Gastroesophageal sphincter (tissue), 4 donors: ENCODE measurements at regions not wholly inside any gene's neighbourhood (a gene's known extent, or its start where the extent isn't known, plus 50 kb on each side); places are given as distances from the start of the nearest gene placed in this dataset.

ENCODE experiments used
- ATAC-seq: fragments of 150-250 bp; one replicate; pipeline ENCODE4 v1.9.1; 2016; ENCODE audit warnings: mild to moderate bottlenecking, moderate library complexity
- H3K27ac ChIP-seq, 4 donors: fragments of 200-600 bp; sonication (generic) in 3 of 4; 1 replicate in 3 of 4; 2 replicates in 1 of 4; pipeline ENCODE4 v1.5.1; 2016 to 2019
- H3K27me3 ChIP-seq: fragments of 200-600 bp; sonication (generic); one replicate; pipeline ENCODE4 v1.5.1; 2019
- H3K36me3 ChIP-seq, 2 donors: fragments of 200-600 bp; sonication (generic); one replicate each; pipeline ENCODE4 v1.5.1; 2019; ENCODE audit warnings: control low read depth in 1 of 2
- H3K4me1 ChIP-seq, 3 donors: fragments of 200-600 bp; sonication (generic); 1 replicate in 2 of 3; 2 replicates in 1 of 3; pipeline ENCODE4 v1.5.1; 2016 to 2019; ENCODE audit warnings: control low read depth in 2 of 3
- H3K4me3 ChIP-seq, 2 donors: fragments of 200-600 bp; sonication (generic); one replicate each; pipeline ENCODE4 v1.5.1; 2019; ENCODE audit warnings: mild to moderate bottlenecking in 1 of 2, moderate library complexity in 1 of 2
- H3K9me3 ChIP-seq, 3 donors: fragments of 200-600 bp; sonication (generic); one replicate each; pipeline ENCODE4 v1.5.1; 2017 to 2019; ENCODE audit warnings: control low read depth in 2 of 3
- EP300 ChIP-seq: sonication (generic); formaldehyde crosslinking; IDR thresholded peaks from one replicate; pipeline ENCODE4 v1.6.1; 2017; ENCODE audit warnings: antibody characterized with exemption, mild to moderate bottlenecking
- POLR2A ChIP-seq, 2 donors: fragments of 450-650 bp; IDR thresholded peaks; one replicate each; pipeline ENCODE4 v1.6.1; 2017; ENCODE audit warnings: antibody characterized with exemption in 2 of 2, mild to moderate bottlenecking in 2 of 2, moderate library complexity in 1 of 2
- POLR2AphosphoS5 ChIP-seq: sonication (generic); formaldehyde crosslinking; IDR thresholded peaks from one replicate; pipeline ENCODE4 v1.6.1; 2017; ENCODE audit warnings: antibody characterized with exemption
- WGBS, 2 donors: methylation state at CpG; one replicate each; pipeline ENCODE4 v1.1.5; 2018; ENCODE audit warnings: low coverage in 1 of 2; 5-methylcytosine and 5-hydroxymethylcytosine counted together
- TF ChIP-seq, protein P1 (sequence below), 4 experiments: fragments of 200-600 bp in 2 of 4; fragments of 450-650 bp in 2 of 4; sonication (generic) in 1 of 4; IDR thresholded peaks; one replicate each; pipeline ENCODE4 v1.5.1; 2017 to 2019; ENCODE audit warnings: antibody characterized with exemption in 4 of 4, mild to moderate bottlenecking in 2 of 4, moderate library complexity in 2 of 4

DNA sequence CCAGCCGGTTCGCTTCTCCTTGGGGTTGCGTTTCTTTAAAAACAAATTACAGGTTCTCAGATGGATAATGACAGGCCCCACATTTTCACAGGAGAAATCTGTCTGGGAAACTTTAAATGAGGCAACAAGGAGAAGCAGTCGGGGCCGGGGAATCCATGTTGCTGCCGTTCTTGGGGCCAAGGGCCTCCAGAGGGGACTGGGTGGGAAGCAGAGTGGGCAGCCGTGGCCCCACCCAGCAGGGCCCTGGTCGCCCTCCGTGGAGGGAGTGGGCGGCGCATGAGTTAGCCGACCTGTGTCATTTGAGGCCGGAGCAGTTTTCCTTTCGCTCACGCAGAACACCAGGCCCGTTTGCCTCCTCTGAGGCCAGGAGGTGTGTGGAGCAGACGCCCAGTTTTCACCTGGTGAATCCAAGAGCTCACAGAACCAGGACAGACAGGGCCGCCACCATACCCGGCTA lies 207.7 kb upstream of the CIBAR2 start:
- Histone ChIP-seq H3K9me3 (no peaks in the 10 kb centered on the region), H3K27me3 (no peaks in the 10 kb centered on the region), H3K27ac (peak overlapping the region in 3 of 4 donors; percentile 48 to 87 (median 81)), H3K4me3 (no peak overlapping the region), H3K36me3 (no peaks in the 10 kb centered on the region), H3K4me1 (peaks cover 5 to 76% (median 30%) of the 10 kb centered on the region in 3 donors)
- TF ChIP-seq POLR2AphosphoS5 = no peak
- TF ChIP-seq, protein P1, sequence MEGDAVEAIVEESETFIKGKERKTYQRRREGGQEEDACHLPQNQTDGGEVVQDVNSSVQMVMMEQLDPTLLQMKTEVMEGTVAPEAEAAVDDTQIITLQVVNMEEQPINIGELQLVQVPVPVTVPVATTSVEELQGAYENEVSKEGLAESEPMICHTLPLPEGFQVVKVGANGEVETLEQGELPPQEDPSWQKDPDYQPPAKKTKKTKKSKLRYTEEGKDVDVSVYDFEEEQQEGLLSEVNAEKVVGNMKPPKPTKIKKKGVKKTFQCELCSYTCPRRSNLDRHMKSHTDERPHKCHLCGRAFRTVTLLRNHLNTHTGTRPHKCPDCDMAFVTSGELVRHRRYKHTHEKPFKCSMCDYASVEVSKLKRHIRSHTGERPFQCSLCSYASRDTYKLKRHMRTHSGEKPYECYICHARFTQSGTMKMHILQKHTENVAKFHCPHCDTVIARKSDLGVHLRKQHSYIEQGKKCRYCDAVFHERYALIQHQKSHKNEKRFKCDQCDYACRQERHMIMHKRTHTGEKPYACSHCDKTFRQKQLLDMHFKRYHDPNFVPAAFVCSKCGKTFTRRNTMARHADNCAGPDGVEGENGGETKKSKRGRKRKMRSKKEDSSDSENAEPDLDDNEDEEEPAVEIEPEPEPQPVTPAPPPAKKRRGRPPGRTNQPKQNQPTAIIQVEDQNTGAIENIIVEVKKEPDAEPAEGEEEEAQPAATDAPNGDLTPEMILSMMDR (IDR thresholded peaks at IDR 0.05) = no peak
- TF ChIP-seq EP300 = no peak
- TF ChIP-seq POLR2A (IDR thresholded peaks at IDR 0.05) = no peak
- 76 to 86% methylated on average over 8 to 16 of the region's 19 CpGs for WGBS, 2 donors
- ATAC-seq = no peak

DNA sequence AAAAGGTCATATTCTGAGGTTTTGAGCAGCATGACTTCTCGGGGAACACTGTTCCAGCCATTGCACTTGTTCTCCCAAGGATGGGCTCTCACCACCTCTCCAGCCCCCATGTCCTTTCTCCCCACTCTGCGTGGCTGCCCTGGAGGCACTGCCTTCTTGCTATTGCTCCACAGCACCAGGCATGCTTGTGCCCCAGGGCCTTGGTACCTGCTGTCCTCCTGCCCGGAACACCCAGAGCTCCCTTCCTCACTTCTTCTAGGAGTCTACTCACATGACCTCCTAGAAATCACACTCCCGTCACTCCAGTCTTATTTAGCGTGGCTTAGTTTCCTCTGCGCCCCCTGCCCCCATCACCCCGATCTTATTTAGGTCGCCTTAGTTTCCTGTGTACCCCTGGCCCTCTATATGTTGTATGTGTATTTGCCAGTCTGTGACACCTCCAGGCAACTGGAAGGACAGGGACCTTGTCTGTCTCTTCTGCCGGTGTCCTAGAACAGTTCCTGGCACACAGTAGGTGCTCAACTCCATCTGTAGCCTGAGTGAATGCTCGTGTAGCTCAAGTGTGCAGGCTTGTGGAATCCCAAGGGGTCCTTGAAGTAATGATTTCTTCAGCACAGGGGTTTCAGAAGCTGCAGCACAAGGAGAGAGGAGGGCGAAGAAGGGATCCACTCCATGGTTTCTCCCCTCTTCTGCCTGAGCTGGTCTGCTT lies 208.6 kb upstream of the CIBAR2 start:
- TF ChIP-seq, protein P1 (IDR thresholded peaks at IDR 0.05) = no peak
- TF ChIP-seq EP300 = no peak
- TF ChIP-seq POLR2AphosphoS5 = no peak
- TF ChIP-seq POLR2A (IDR thresholded peaks at IDR 0.05) = no peak
- WGBS, 2 donors = 82 to 95% methylated on average over 7 of the region's 11 CpGs
- Histone ChIP-seq H3K4me1 (peaks cover 5 to 68% (median 30%) of the 10 kb centered on the region in 3 donors), H3K9me3 (no peaks in the 10 kb centered on the region), H3K4me3 (no peak overlapping the region), H3K36me3 (no peaks in the 10 kb centered on the region), H3K27ac (peak overlapping the region; percentile 61 to 87 (median 82)), H3K27me3 (no peaks in the 10 kb centered on the region)
- no peak for ATAC-seq

DNA sequence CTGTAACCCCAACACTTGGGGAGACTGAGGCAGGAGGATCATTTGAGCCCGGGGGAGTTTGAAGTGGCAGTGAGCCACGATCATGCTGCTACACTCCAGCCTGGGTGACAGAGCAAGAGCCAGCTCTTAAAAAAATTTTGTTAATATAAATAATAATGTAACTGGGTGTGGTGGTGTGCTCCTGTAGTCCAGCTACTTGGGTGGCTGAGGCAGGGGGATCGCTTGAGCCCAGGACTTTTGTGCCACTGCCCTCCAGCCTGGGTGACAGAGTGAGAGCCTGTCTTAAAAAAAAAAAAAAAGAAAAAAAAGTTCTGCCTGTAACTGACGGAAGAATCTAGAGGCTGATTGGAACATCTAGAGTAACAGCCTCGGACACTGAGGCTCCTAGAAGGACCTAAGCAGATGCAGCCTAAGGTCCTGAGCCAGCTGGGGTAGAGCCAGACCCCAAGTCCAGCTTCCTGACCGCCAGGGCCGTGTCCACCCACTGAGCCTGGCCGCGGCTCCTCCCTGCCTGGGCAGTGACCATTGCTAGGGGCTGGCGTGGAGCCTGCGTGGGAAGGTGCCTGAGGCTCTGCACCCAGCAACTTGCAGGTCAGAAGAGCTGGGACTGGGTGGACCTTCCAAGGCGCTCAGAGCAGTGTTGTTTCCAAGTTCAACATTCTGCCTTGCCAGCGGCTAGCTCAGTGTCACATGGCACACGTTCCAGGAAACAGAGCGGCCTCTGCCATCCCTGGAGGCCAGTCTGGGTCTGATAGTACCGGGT lies 209.4 kb upstream of the CIBAR2 start:
- H3K4me3 ChIP-seq = no peak overlapping the region
- 11 to 36% methylated on average over 3 to 4 of the region's 16 CpGs for WGBS, 2 donors
- peaks cover 5 to 60% (median 30%) of the 10 kb centered on the region in 3 donors for H3K4me1 ChIP-seq

DNA sequence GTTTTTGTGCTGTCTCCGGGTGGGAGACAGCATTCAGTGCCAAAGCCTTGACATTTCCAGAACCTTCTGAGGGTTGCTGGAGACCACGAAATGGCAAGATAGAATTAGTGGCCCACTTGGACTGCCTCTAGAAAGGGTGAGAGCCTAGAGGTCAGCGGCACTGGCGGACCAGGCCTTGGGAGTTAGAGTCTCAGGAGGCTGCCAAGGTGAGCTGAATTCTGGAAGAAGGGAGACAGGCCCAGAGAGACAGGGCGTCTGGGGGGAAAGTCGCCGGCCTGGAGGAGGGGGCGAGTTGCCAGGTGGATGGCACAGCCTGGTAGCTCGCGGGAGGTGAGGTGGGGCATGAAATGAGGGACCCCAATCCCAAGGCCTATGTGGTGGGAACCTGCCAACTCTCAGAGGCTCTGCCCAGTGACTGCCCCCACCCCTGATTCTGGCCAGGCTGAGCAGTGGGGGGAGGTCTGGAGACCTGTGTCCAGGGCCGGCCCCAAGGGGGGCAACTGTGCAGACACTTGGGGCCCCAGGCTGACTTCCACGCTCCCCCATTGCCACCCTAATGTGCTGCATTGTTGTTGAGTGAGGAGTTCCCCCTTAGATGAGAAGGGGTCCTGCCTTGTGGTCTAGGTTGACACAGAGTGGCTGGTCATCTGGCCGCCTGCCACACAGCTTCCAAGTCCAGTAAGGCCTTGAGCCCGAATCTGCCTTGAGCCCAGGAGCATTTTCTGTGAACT lies 211.1 kb upstream of the CIBAR2 start:
- TF ChIP-seq, protein P1 (IDR thresholded peaks at IDR 0.05) = no peak
- TF ChIP-seq POLR2AphosphoS5 (no peak), EP300 (no peak), POLR2A (IDR thresholded peaks at IDR 0.05) (no peak)
- no peaks in the 10 kb centered on the region for H3K9me3 ChIP-seq
- no peaks in the 10 kb centered on the region for H3K27me3 ChIP-seq
- no peaks in the 10 kb centered on the region for H3K36me3 ChIP-seq
- no peak for ATAC-seq
- H3K27ac ChIP-seq = peak overlapping the region in 3 of 4 donors; percentile 81 to 87 (median 84)
- H3K4me3 ChIP-seq = no peak overlapping the region
- H3K4me1 ChIP-seq = peaks cover 5 to 62% (median 36%) of the 10 kb centered on the region in 3 donors
- 53 to 80% methylated on average over 2 of the region's 14 CpGs for WGBS, 2 donors

More for the DNA sequence above, 209.4 kb upstream of the CIBAR2 start:
- TF ChIP-seq EP300 (no peak), POLR2AphosphoS5 (peak; percentile 87), POLR2A (IDR thresholded peaks at IDR 0.05) (no peak)
- TF ChIP-seq, protein P1 (IDR thresholded peaks at IDR 0.05) = peak in 3 of 4 experiments; percentile 7 to 35 (median 22)
- Histone ChIP-seq H3K27me3 (no peaks in the 10 kb centered on the region), H3K27ac (peak overlapping the region; percentile 61 to 87 (median 82)), H3K9me3 (no peaks in the 10 kb centered on the region), H3K36me3 (no peaks in the 10 kb centered on the region)
- peak; percentile 96 for ATAC-seq
